ENCODE measurements at regions not wholly inside any gene's neighbourhood (a gene's known extent, or its start where the extent isn't known, plus 50 kb on each side); places are given as distances from the start of the nearest gene placed in this dataset.

GRCh38 chr1:227447531-227447990, 115.8 kb upstream of the ZNF678 start:
- TF ChIP-seq CTCF (IDR thresholded peaks at IDR 0.05) (peak in 3 of 7 experiments; percentile 32 to 52 (median 42)), POLR2A (IDR thresholded peaks at IDR 0.05) (no peak), EP300 (IDR thresholded peaks at IDR 0.05) (no peak)

Data from stomach (tissue), 4 donors.